Activated naive CD8-positive, alpha-beta T cell treated with anti-CD3 and anti-CD28 coated beads, Interleukin-2, amount 10 ng/mL, durations not matched to agents 7 days and 5 days (primary cell): ENCODE measurements at regions not wholly inside any gene's neighbourhood (a gene's known extent, or its start where the extent isn't known, plus 50 kb on each side); places are given as distances from the start of the nearest gene placed in this dataset.
"Not testable (repeated sequence)": the region's sequence is repeated elsewhere in the genome, so short reads cannot be mapped to it uniquely, and the experiment has no call there.

ENCODE experiments used
- ATAC-seq: fragments of 150-1000 bp; cut with Tn5 transposase; one replicate; pipeline ENCODE4 v1.10.0; 2021; ENCODE audit warnings: low read depth, moderate library complexity
- POLR2A ChIA-PET: fragments of 350-600 bp; sonication (Branson Sonifier 250); formaldehyde crosslinking; loops from one replicate; lab custom pipeline; 2021; ENCODE audit warnings: antibody characterized with exemption; lab: Charles Lee
- DNase-seq: peaks from one replicate; pipeline ENCODE4 v3.0.0; 2021
- H3K27ac Mint-ChIP-seq: one replicate; pipeline ENCODE4 v1.8.0; 2022; ENCODE audit warnings: mild to moderate bottlenecking, mixed read lengths
- H3K27me3 Mint-ChIP-seq: one replicate; pipeline ENCODE4 v1.8.0; 2022; ENCODE audit warnings: mild to moderate bottlenecking, moderate library complexity, mixed read lengths
- H3K36me3 Mint-ChIP-seq: one replicate; pipeline ENCODE4 v1.8.0; 2021; ENCODE audit warnings: mild to moderate bottlenecking, mixed read lengths
- H3K4me1 Mint-ChIP-seq: one replicate; pipeline ENCODE4 v1.8.0; 2021; ENCODE audit warnings: mixed read lengths
- H3K4me3 Mint-ChIP-seq: one replicate; pipeline ENCODE4 v1.8.0; 2022; ENCODE audit warnings: mild to moderate bottlenecking, moderate library complexity, mixed read lengths
- H3K9me3 Mint-ChIP-seq: one replicate; pipeline ENCODE4 v1.8.0; 2021; ENCODE audit warnings: mixed read lengths

- ATAC-seq (peak; percentile 67), DNase-seq (no peak)
- peak overlapping the region; percentile 1 for H3K27ac Mint-ChIP-seq
- no peaks in the 10 kb centered on the region for H3K36me3 Mint-ChIP-seq
- H3K4me3 Mint-ChIP-seq: no peak overlapping the region
- peaks cover 7% of the 10 kb centered on the region for H3K4me1 Mint-ChIP-seq
- POLR2A ChIA-PET: interaction anchor here (0.5 kb wide), 1 partner anchor 11 kb away, joined by 3 read pairs; no protein-coding TSS in a partner anchor
- peaks cover 6% of the 10 kb centered on the region for H3K9me3 Mint-ChIP-seq
- no peaks in the 10 kb centered on the region for H3K27me3 Mint-ChIP-seq
These were observed 213.4 kb upstream of the TBL1XR1 start for GRCh38 chr3:177410730-177411129.

- peaks cover 6% of the 10 kb centered on the region for H3K9me3 Mint-ChIP-seq
- ATAC-seq (no peak), DNase-seq (no peak)
- H3K36me3 Mint-ChIP-seq: no peaks in the 10 kb centered on the region
- peaks cover 7% of the 10 kb centered on the region for H3K4me1 Mint-ChIP-seq
- H3K4me3 Mint-ChIP-seq: no peak overlapping the region
- no peaks in the 10 kb centered on the region for H3K27me3 Mint-ChIP-seq
- POLR2A ChIA-PET: interaction anchor here (0.5 kb wide), 1 partner anchor 11 kb away, joined by 3 read pairs; no protein-coding TSS in a partner anchor
- no peak overlapping the region for H3K27ac Mint-ChIP-seq
These were observed 213.9 kb upstream of the TBL1XR1 start for GRCh38 chr3:177411201-177411600.

GRCh38 chr3:177412677-177413170, 215.4 kb upstream of the TBL1XR1 start:
- H3K4me3 Mint-ChIP-seq, POLR2A ChIA-PET, H3K27me3 Mint-ChIP-seq, ATAC-seq, H3K27ac Mint-ChIP-seq, H3K9me3 Mint-ChIP-seq, H3K4me1 Mint-ChIP-seq, DNase-seq, H3K36me3 Mint-ChIP-seq: not testable (repeated sequence)

GRCh38 chr3:177414093-177414492, 216.8 kb upstream of the TBL1XR1 start:
- POLR2A ChIA-PET: no interaction called here
- Mint-ChIP-seq H3K27me3 (no peaks in the 10 kb centered on the region), H3K4me3 (no peak overlapping the region), H3K9me3 (peaks cover 6% of the 10 kb centered on the region), H3K4me1 (peaks cover 7% of the 10 kb centered on the region), H3K27ac (no peak overlapping the region), H3K36me3 (no peaks in the 10 kb centered on the region)
- DNase-seq (no peak), ATAC-seq (no peak)

GRCh38 chr3:177418787-177419186, 221.5 kb upstream of the TBL1XR1 start:
- no peak for DNase-seq
- H3K9me3 Mint-ChIP-seq: peaks cover 5% of the 10 kb centered on the region
- peaks cover 5% of the 10 kb centered on the region for H3K4me1 Mint-ChIP-seq
- no peak overlapping the region for H3K4me3 Mint-ChIP-seq
- H3K27me3 Mint-ChIP-seq: no peaks in the 10 kb centered on the region
- H3K36me3 Mint-ChIP-seq: peaks cover 2% of the 10 kb centered on the region
- no peak for ATAC-seq
- no peak overlapping the region for H3K27ac Mint-ChIP-seq
- POLR2A ChIA-PET: no interaction called here

GRCh38 chr3:177419904-177420601, 222.8 kb upstream of the TBL1XR1 start:
- Mint-ChIP-seq H3K9me3 (peaks cover 3% of the 10 kb centered on the region), H3K4me1 (peaks cover 5% of the 10 kb centered on the region), H3K27me3 (no peaks in the 10 kb centered on the region), H3K36me3 (peaks cover 2% of the 10 kb centered on the region), H3K4me3 (no peak overlapping the region), H3K27ac (no peak overlapping the region)
- DNase-seq (no peak), ATAC-seq (no peak)
- POLR2A ChIA-PET: no interaction called here

- H3K4me3 Mint-ChIP-seq: no peak overlapping the region
These were observed 223.6 kb upstream of the TBL1XR1 start for GRCh38 chr3:177420651-177421480.

GRCh38 chr3:177421481-177421785, 224.2 kb upstream of the TBL1XR1 start:
- POLR2A ChIA-PET: no interaction called here
- ATAC-seq: no peak
- DNase-seq: no peak
- H3K4me3 Mint-ChIP-seq: no peak overlapping the region
- peaks cover 7% of the 10 kb centered on the region for H3K4me1 Mint-ChIP-seq
- H3K27ac Mint-ChIP-seq: no peak overlapping the region
- no peaks in the 10 kb centered on the region for H3K9me3 Mint-ChIP-seq
- H3K36me3 Mint-ChIP-seq: peaks cover 2% of the 10 kb centered on the region
- no peaks in the 10 kb centered on the region for H3K27me3 Mint-ChIP-seq

More at GRCh38 chr3:177420651-177421480, 223.6 kb upstream of the TBL1XR1 start:
- POLR2A ChIA-PET: no interaction called here
- Mint-ChIP-seq H3K9me3 (no peaks in the 10 kb centered on the region), H3K27ac (no peak overlapping the region), H3K27me3 (no peaks in the 10 kb centered on the region), H3K4me1 (peaks cover 5% of the 10 kb centered on the region), H3K36me3 (peaks cover 2% of the 10 kb centered on the region)
- ATAC-seq (no peak), DNase-seq (no peak)

- Mint-ChIP-seq H3K27ac (no peak overlapping the region), H3K27me3 (no peaks in the 10 kb centered on the region), H3K9me3 (no peaks in the 10 kb centered on the region), H3K4me3 (no peak overlapping the region), H3K4me1 (peaks cover 20% of the 10 kb centered on the region), H3K36me3 (peaks cover 2% of the 10 kb centered on the region)
- ATAC-seq (no peak), DNase-seq (no peak)
- POLR2A ChIA-PET: no interaction called here
These were observed 227.2 kb upstream of the TBL1XR1 start for GRCh38 chr3:177424521-177424920.

- H3K9me3 Mint-ChIP-seq: no peaks in the 10 kb centered on the region
- ATAC-seq: no peak
- H3K27ac Mint-ChIP-seq: no peak overlapping the region
- H3K36me3 Mint-ChIP-seq: peaks cover 2% of the 10 kb centered on the region
- POLR2A ChIA-PET: no interaction called here
- DNase-seq: no peak
- no peaks in the 10 kb centered on the region for H3K27me3 Mint-ChIP-seq
- peaks cover 20% of the 10 kb centered on the region for H3K4me1 Mint-ChIP-seq
- H3K4me3 Mint-ChIP-seq: no peak overlapping the region
These were observed 227.8 kb upstream of the TBL1XR1 start for GRCh38 chr3:177425042-177425441.

- Mint-ChIP-seq H3K27ac (peak overlapping the region; percentile 88), H3K27me3 (no peaks in the 10 kb centered on the region), H3K4me3 (peak overlapping the region; percentile 65), H3K4me1 (peaks cover 20% of the 10 kb centered on the region), H3K36me3 (peaks cover 2% of the 10 kb centered on the region), H3K9me3 (no peaks in the 10 kb centered on the region)
- DNase-seq (no peak), ATAC-seq (no peak)
- POLR2A ChIA-PET: interaction anchor here (0.6 kb wide), 1 partner anchor 216 kb away, joined by 3 read pairs; no protein-coding TSS in a partner anchor
These were observed 229.0 kb upstream of the TBL1XR1 start for GRCh38 chr3:177426106-177426877.

GRCh38 chr3:177426878-177427495, 229.7 kb upstream of the TBL1XR1 start:
- Mint-ChIP-seq H3K27ac (peak overlapping the region; percentile 88), H3K9me3 (no peaks in the 10 kb centered on the region), H3K27me3 (no peaks in the 10 kb centered on the region), H3K4me1 (peaks cover 17% of the 10 kb centered on the region), H3K4me3 (peak overlapping the region; percentile 65), H3K36me3 (peaks cover under 1% of the 10 kb centered on the region)
- DNase-seq (peak; percentile 32), ATAC-seq (peak; percentile 94)
- POLR2A ChIA-PET: interaction anchor here (1.5 kb wide), 1 partner anchor 112 kb away, joined by 3 read pairs; no protein-coding TSS in a partner anchor
